Fibroblast of the conjunctiva (primary cell): ENCODE measurements at regions not wholly inside any gene's neighbourhood (a gene's known extent, or its start where the extent isn't known, plus 50 kb on each side); places are given as distances from the start of the nearest gene placed in this dataset.
"Not testable (repeated sequence)": the region's sequence is repeated elsewhere in the genome, so short reads cannot be mapped to it uniquely, and the experiment has no call there.

ENCODE experiments used
- DNase-seq: peaks from one replicate; pipeline ENCODE4 v3.0.0-alpha.2; 2010; ENCODE audit warnings: low read depth

- no peak for DNase-seq
These were observed 272.1 kb upstream of the CCNG1 start for GRCh38 chr5:163165277-163165676.

- DNase-seq = not testable (repeated sequence)
These were observed 267.2 kb upstream of the CCNG1 start for GRCh38 chr5:163170161-163170560.

GRCh38 chr5:163172540-163173338 lies 264.7 kb upstream of the CCNG1 start:
- DNase-seq = no peak

GRCh38 chr5:163177971-163178370 lies 259.4 kb upstream of the CCNG1 start:
- DNase-seq = no peak

- no peak for DNase-seq
These were observed 252.1 kb upstream of the CCNG1 start for GRCh38 chr5:163185315-163185714.

- no peak for DNase-seq
These were observed 248.3 kb upstream of the CCNG1 start for GRCh38 chr5:163189023-163189553.

GRCh38 chr5:163190283-163190682 lies 247.1 kb upstream of the CCNG1 start:
- no peak for DNase-seq

GRCh38 chr5:163190784-163191183 lies 246.6 kb upstream of the CCNG1 start:
- no peak for DNase-seq

- no peak for DNase-seq
These were observed 243.5 kb upstream of the CCNG1 start for GRCh38 chr5:163193886-163194285.

- DNase-seq = no peak
These were observed 231.8 kb upstream of the CCNG1 start for GRCh38 chr5:163205645-163206044.

GRCh38 chr5:163221581-163221980 lies 215.8 kb upstream of the CCNG1 start:
- no peak for DNase-seq

GRCh38 chr5:163222982-163223381 lies 214.4 kb upstream of the CCNG1 start:
- no peak for DNase-seq

- DNase-seq = no peak
These were observed 192.9 kb upstream of the CCNG1 start for GRCh38 chr5:163244445-163244987.

- no peak for DNase-seq
These were observed 191.8 kb upstream of the CCNG1 start for GRCh38 chr5:163245584-163245983.

GRCh38 chr5:163248333-163248732 lies 189.1 kb upstream of the CCNG1 start:
- no peak for DNase-seq

GRCh38 chr5:163248871-163249270 lies 188.5 kb upstream of the CCNG1 start:
- DNase-seq = no peak

GRCh38 chr5:163252950-163253349 lies 184.4 kb upstream of the CCNG1 start:
- DNase-seq = no peak

- no peak for DNase-seq
These were observed 177.9 kb upstream of the CCNG1 start for GRCh38 chr5:163259495-163259894.

GRCh38 chr5:163260471-163260870 lies 176.9 kb upstream of the CCNG1 start:
- no peak for DNase-seq

- DNase-seq = no peak
These were observed 176.4 kb upstream of the CCNG1 start for GRCh38 chr5:163260961-163261360.

- no peak for DNase-seq
These were observed 175.6 kb upstream of the CCNG1 start for GRCh38 chr5:163261647-163262269.

- DNase-seq = not testable (repeated sequence)
These were observed 171.1 kb upstream of the CCNG1 start for GRCh38 chr5:163266249-163266648.

- no peak for DNase-seq
These were observed 167.8 kb upstream of the CCNG1 start for GRCh38 chr5:163269624-163270023.
